HG03039 (cell line): ENCODE measurements at regions not wholly inside any gene's neighbourhood (a gene's known extent, or its start where the extent isn't known, plus 50 kb on each side); places are given as distances from the start of the nearest gene placed in this dataset.

Source experiments
- ATAC-seq: cut with Tn5 transposase; IDR thresholded peaks from one replicate; pipeline ENCODE4 v1.9.1; 2021; ENCODE audit warnings: mild to moderate bottlenecking, moderate library complexity; ENCODE audit not compliant: unreplicated experiment

- ATAC-seq = no peak
Measured at GRCh38 chr7:21140622-21141021, 287.3 kb upstream of the SP4 start.

GRCh38 chr7:21141476-21141875 lies 286.4 kb upstream of the SP4 start:
- ATAC-seq = no peak

- no peak for ATAC-seq
Measured at GRCh38 chr7:21142081-21142480, 285.8 kb upstream of the SP4 start.

GRCh38 chr7:21146642-21147423 lies 281.1 kb upstream of the SP4 start:
- ATAC-seq = no peak

GRCh38 chr7:21149809-21150208 lies 278.1 kb upstream of the SP4 start:
- ATAC-seq = no peak

- no peak for ATAC-seq
Measured at GRCh38 chr7:21154614-21155013, 273.3 kb upstream of the SP4 start.

- no peak for ATAC-seq
Measured at GRCh38 chr7:21159506-21159905, 268.4 kb upstream of the SP4 start.

GRCh38 chr7:21160401-21160800 lies 267.5 kb upstream of the SP4 start:
- no peak for ATAC-seq

- ATAC-seq = no peak
Measured at GRCh38 chr7:21167942-21168341, 259.9 kb upstream of the SP4 start.

- no peak for ATAC-seq
Measured at GRCh38 chr7:21169667-21170580, 258.0 kb upstream of the SP4 start.

- no peak for ATAC-seq
Measured at GRCh38 chr7:21172800-21173199, 255.1 kb upstream of the SP4 start.

GRCh38 chr7:21173436-21173835 lies 254.4 kb upstream of the SP4 start:
- no peak for ATAC-seq

GRCh38 chr7:21175714-21176113 lies 252.2 kb upstream of the SP4 start:
- no peak for ATAC-seq

GRCh38 chr7:21184942-21185652 lies 242.8 kb upstream of the SP4 start:
- ATAC-seq = no peak

GRCh38 chr7:21185653-21186265 lies 242.1 kb upstream of the SP4 start:
- no peak for ATAC-seq

GRCh38 chr7:21191321-21192073 lies 236.4 kb upstream of the SP4 start:
- ATAC-seq = no peak

GRCh38 chr7:21192657-21193056 lies 235.2 kb upstream of the SP4 start:
- ATAC-seq = no peak

GRCh38 chr7:21193895-21194294 lies 234.0 kb upstream of the SP4 start:
- ATAC-seq = no peak

- no peak for ATAC-seq
Measured at GRCh38 chr7:21194936-21195335, 232.9 kb upstream of the SP4 start.

GRCh38 chr7:21198921-21199320 lies 229.0 kb upstream of the SP4 start:
- no peak for ATAC-seq
